Natural killer cell treated with Interleukin-12 subunit alpha and Interleukin-12 subunit beta and Interleukin-15 and Interleukin-18, amount 100 ng/mL, for 72 hours (primary cell): ENCODE measurements at regions not wholly inside any gene's neighbourhood (a gene's known extent, or its start where the extent isn't known, plus 50 kb on each side); places are given as distances from the start of the nearest gene placed in this dataset.
A peak's percentile ranks its signal among the peaks of the same experiment; 100 is the strongest.

Source experiments
- ATAC-seq, 2 donors: fragments of 150-1000 bp; cut with Tn5 transposase in 1 of 2; sonication (Bioruptor Pico), chemical (Tn5 transposase) in 1 of 2; 2 replicates each; pipeline ENCODE4 v1.10.0; 2021
- DNase-seq: peaks from one replicate; pipeline ENCODE4 v3.0.0; 2022; ENCODE audit warnings: low spot score
- H3K27ac Mint-ChIP-seq, 2 donors: 1 replicate in 1 of 2; 2 replicates in 1 of 2; pipeline ENCODE4 v1.8.0; 2022; ENCODE audit warnings: mixed read lengths in 2 of 2, mild to moderate bottlenecking in 1 of 2, moderate library complexity in 1 of 2
- H3K27me3 Mint-ChIP-seq, 2 donors: 1 replicate in 1 of 2; 2 replicates in 1 of 2; pipeline ENCODE4 v1.8.0; 2022; ENCODE audit warnings: mixed read lengths in 2 of 2
- H3K36me3 Mint-ChIP-seq: one replicate; pipeline ENCODE4 v1.8.0; 2022; ENCODE audit warnings: mixed read lengths
- H3K4me1 Mint-ChIP-seq, 2 donors: 1 replicate in 1 of 2; 2 replicates in 1 of 2; pipeline ENCODE4 v1.8.0; 2022; ENCODE audit warnings: low read depth in 2 of 2, mixed read lengths in 2 of 2, mild to moderate bottlenecking in 1 of 2
- H3K4me3 Mint-ChIP-seq: one replicate; pipeline ENCODE4 v1.8.0; 2022; ENCODE audit warnings: mixed read lengths
- H3K9me3 Mint-ChIP-seq: 2 replicates; pipeline ENCODE4 v1.8.0; 2022; ENCODE audit warnings: mixed read lengths

GRCh38 chr5:129821477-129822131 is 73.7 kb downstream of the MINAR2 start:
- no peak overlapping the region for H3K4me3 Mint-ChIP-seq
- no peaks in the 10 kb centered on the region for H3K36me3 Mint-ChIP-seq
- no peaks in the 10 kb centered on the region for H3K4me1 Mint-ChIP-seq
- ATAC-seq (no peak), DNase-seq (no peak)
- H3K27me3 Mint-ChIP-seq: no peaks in the 10 kb centered on the region
- no peak overlapping the region for H3K27ac Mint-ChIP-seq
- H3K9me3 Mint-ChIP-seq: peaks cover 7% of the 10 kb centered on the region

GRCh38 chr5:129830288-129830687 is 74.0 kb upstream of the CHSY3 start:
- no peak for DNase-seq
- H3K36me3 Mint-ChIP-seq: no peaks in the 10 kb centered on the region

GRCh38 chr5:129836321-129836720 is 67.9 kb upstream of the CHSY3 start:
- Mint-ChIP-seq H3K27me3 (no peaks in the 10 kb centered on the region), H3K9me3 (peaks cover 7% of the 10 kb centered on the region)
- no peak for ATAC-seq

More at GRCh38 chr5:129830288-129830687, 74.0 kb upstream of the CHSY3 start:
- Mint-ChIP-seq H3K4me1 (no peaks in the 10 kb centered on the region), H3K27ac (no peak overlapping the region), H3K9me3 (peaks cover 4% of the 10 kb centered on the region), H3K27me3 (no peaks in the 10 kb centered on the region), H3K4me3 (no peak overlapping the region)
- no peak for ATAC-seq

GRCh38 chr5:129844764-129845163 is 59.5 kb upstream of the CHSY3 start:
- H3K36me3 Mint-ChIP-seq: no peaks in the 10 kb centered on the region
- H3K4me1 Mint-ChIP-seq: no peaks in the 10 kb centered on the region
- no peaks in the 10 kb centered on the region for H3K27me3 Mint-ChIP-seq
- ATAC-seq (no peak), DNase-seq (no peak)
- H3K4me3 Mint-ChIP-seq: no peak overlapping the region
- H3K9me3 Mint-ChIP-seq: peaks cover 4% of the 10 kb centered on the region
- H3K27ac Mint-ChIP-seq: no peak overlapping the region

More at GRCh38 chr5:129836321-129836720, 67.9 kb upstream of the CHSY3 start:
- Mint-ChIP-seq H3K4me1 (no peaks in the 10 kb centered on the region), H3K27ac (no peak overlapping the region), H3K4me3 (no peak overlapping the region), H3K36me3 (no peaks in the 10 kb centered on the region)
- no peak for DNase-seq

- peak; percentile 69 to 70 for ATAC-seq
- Mint-ChIP-seq H3K9me3 (no peaks in the 10 kb centered on the region), H3K4me3 (no peak overlapping the region), H3K27me3 (no peaks in the 10 kb centered on the region), H3K36me3 (no peaks in the 10 kb centered on the region), H3K27ac (no peak overlapping the region), H3K4me1 (no peaks in the 10 kb centered on the region)
- peak; percentile 62 for DNase-seq
Observed at GRCh38 chr5:129852747-129853352, 51.4 kb upstream of the CHSY3 start.

- Mint-ChIP-seq H3K9me3 (no peaks in the 10 kb centered on the region), H3K4me3 (no peak overlapping the region)
Observed at GRCh38 chr5:129853588-129853987, 50.7 kb upstream of the CHSY3 start.

More at GRCh38 chr5:129853588-129853987, 50.7 kb upstream of the CHSY3 start:
- no peak for ATAC-seq
- no peaks in the 10 kb centered on the region for H3K4me1 Mint-ChIP-seq
- H3K27me3 Mint-ChIP-seq: no peaks in the 10 kb centered on the region
- no peak for DNase-seq
- no peak overlapping the region for H3K27ac Mint-ChIP-seq
- no peaks in the 10 kb centered on the region for H3K36me3 Mint-ChIP-seq
